Ishikawa (cell line): ENCODE measurements at regions not wholly inside any gene's neighbourhood (a gene's known extent, or its start where the extent isn't known, plus 50 kb on each side); places are given as distances from the start of the nearest gene placed in this dataset.

Experiments used
- EP300 ChIP-seq: IDR thresholded peaks from 2 replicates; pipeline ENCODE4 v1.6.1; 2012; ENCODE audit warnings: borderline replicate concordance
- TAF1 ChIP-seq: IDR thresholded peaks from 2 replicates; pipeline ENCODE4 v1.6.1; 2012; ENCODE audit warnings: low read depth, mild to moderate bottlenecking
- TEAD4 ChIP-seq: IDR thresholded peaks from 2 replicates; pipeline ENCODE4 v1.6.1; 2012
- TF ChIP-seq, protein P1 (sequence below): IDR thresholded peaks from 2 replicates; pipeline ENCODE4 v1.6.1; 2012

DNA sequence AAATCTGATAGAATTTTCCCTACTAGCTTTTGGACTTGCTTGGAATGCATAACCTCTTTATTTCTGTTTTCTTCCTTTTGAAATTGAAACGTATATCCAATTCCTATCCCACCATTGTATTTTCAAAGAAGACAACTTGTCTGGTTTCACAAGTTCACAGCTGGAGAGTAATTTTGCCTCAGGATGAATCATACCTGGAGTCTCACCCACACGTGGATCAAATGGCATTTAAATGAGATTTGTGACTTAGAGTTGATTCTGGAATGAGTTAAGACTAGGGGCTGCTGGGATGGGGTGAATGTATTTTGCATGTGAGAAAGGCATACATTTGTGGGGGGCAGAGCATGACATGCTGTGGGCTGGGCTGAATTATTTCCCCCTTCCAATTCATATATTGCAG is 516.5 kb upstream of the MGAT4C start:
- no peak for TF ChIP-seq EP300
- TF ChIP-seq TAF1, result no peak
- no peak for TF ChIP-seq TEAD4
- TF ChIP-seq, protein P1, sequence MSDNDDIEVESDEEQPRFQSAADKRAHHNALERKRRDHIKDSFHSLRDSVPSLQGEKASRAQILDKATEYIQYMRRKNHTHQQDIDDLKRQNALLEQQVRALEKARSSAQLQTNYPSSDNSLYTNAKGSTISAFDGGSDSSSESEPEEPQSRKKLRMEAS, result no peak
